A673 (cell line): ENCODE measurements at regions not wholly inside any gene's neighbourhood (a gene's known extent, or its start where the extent isn't known, plus 50 kb on each side); places are given as distances from the start of the nearest gene placed in this dataset.

Source experiments
- BruUV-seq: library from RNA; stranded (reverse); fragments of 400-500 nt; replicated peaks from 2 replicates; lab custom pipeline; 2021; lab: Mats Ljungman, UMichigan
- CTCF ChIA-PET: fragments of 300-600 bp; sonication (Branson Sonifier 250); formaldehyde crosslinking; loops from one replicate; lab custom pipeline; 2022; ENCODE audit warnings: antibody characterized with exemption; lab: Charles Lee
- POLR2A ChIA-PET: fragments of 300-600 bp; sonication (Branson Sonifier 250); formaldehyde crosslinking; loops from one replicate; lab custom pipeline; 2022; ENCODE audit warnings: antibody characterized with exemption; ENCODE audit not compliant: low non-redundant PET; lab: Charles Lee
- DNase-seq: peaks from one replicate; pipeline ENCODE4 v3.0.0-alpha.2; 2015; ENCODE audit warnings: low spot score
- H3K27ac ChIP-seq: fragments of 200-600 bp; sonication (generic); 2 replicates; pipeline ENCODE4 v1.5.1; 2016; ENCODE audit warnings: mixed run types, low read depth, mild to moderate bottlenecking, mixed read lengths, antibody characterized with exemption, low read length; ENCODE audit not compliant: poor library complexity, severe bottlenecking
- H3K27me3 ChIP-seq: fragments of 200-600 bp; sonication (generic); replicated peaks from 2 replicates; pipeline ENCODE4 v1.6.1; 2017; ENCODE audit warnings: mixed run types, low read depth, mild to moderate bottlenecking, mixed read lengths, antibody characterized with exemption, low read length; ENCODE audit not compliant: insufficient read depth, poor library complexity
- H3K36me3 ChIP-seq: fragments of 200-600 bp; sonication (generic); 2 replicates; pipeline ENCODE4 v1.6.1; 2016; ENCODE audit warnings: mixed run types, mild to moderate bottlenecking, mixed read lengths, antibody characterized with exemption, low read length; ENCODE audit not compliant: insufficient read depth, poor library complexity, severe bottlenecking
- H3K4me1 ChIP-seq: fragments of 200-600 bp; sonication (generic); 2 replicates; pipeline ENCODE4 v1.6.1; 2017; ENCODE audit warnings: mixed run types, mild to moderate bottlenecking, mixed read lengths, antibody characterized with exemption, low read length; ENCODE audit not compliant: insufficient read depth, poor library complexity, severe bottlenecking
- H3K4me3 ChIP-seq: fragments of 200-600 bp; sonication (generic); 2 replicates; pipeline ENCODE4 v1.5.1; 2016; ENCODE audit warnings: low read depth, mixed run types, mild to moderate bottlenecking, mixed read lengths, low read length; ENCODE audit not compliant: poor library complexity, severe bottlenecking
- H3K9me3 ChIP-seq: fragments of 200-600 bp; sonication (generic); 2 replicates; pipeline ENCODE4 v1.6.1; 2016; ENCODE audit warnings: mixed run types, low read depth, mild to moderate bottlenecking, mixed read lengths, antibody characterized with exemption, low read length; ENCODE audit not compliant: poor library complexity, severe bottlenecking
- CTCF ChIP-seq: fragments of 300-800, 200-600 bp; sonication (generic); conservative IDR thresholded peaks from 2 replicates; pipeline ENCODE4 v1.5.1; 2017; ENCODE audit warnings: low read depth, mild to moderate bottlenecking, antibody characterized with exemption, low read length, moderate library complexity, mixed read lengths
- EZH2 ChIP-seq: fragments of 200-600 bp; sonication (generic); IDR thresholded peaks from 2 replicates; pipeline ENCODE4 v1.6.1; 2017; ENCODE audit warnings: borderline replicate concordance, low read depth, mild to moderate bottlenecking, mixed read lengths, antibody characterized with exemption, low read length; ENCODE audit not compliant: poor library complexity, severe bottlenecking
- intact Hi-C: fragments of 100-400 bp; cut with micrococcal nuclease; formaldehyde crosslinking; loops from one replicate; pipeline ENCODE4 v1.10.0; 2022; ENCODE audit not compliant: unreplicated experiment

GRCh38 chr3:23653647-23654525 lies 151.9 kb upstream of the UBE2E1 start:
- Histone ChIP-seq H3K36me3 (no peaks in the 10 kb centered on the region), H3K27ac (no peak overlapping the region), H3K27me3 (no peaks in the 10 kb centered on the region), H3K9me3 (no peaks in the 10 kb centered on the region), H3K4me3 (no peak overlapping the region), H3K4me1 (no peaks in the 10 kb centered on the region)
- CTCF ChIA-PET, result no interaction called here
- TF ChIP-seq CTCF (no peak), EZH2 (no peak)
- no TSS peak for BruUV-seq
- intact Hi-C loops, result no loop called here
- DNase-seq, result no peak
- POLR2A ChIA-PET, result no interaction called here

DNA sequence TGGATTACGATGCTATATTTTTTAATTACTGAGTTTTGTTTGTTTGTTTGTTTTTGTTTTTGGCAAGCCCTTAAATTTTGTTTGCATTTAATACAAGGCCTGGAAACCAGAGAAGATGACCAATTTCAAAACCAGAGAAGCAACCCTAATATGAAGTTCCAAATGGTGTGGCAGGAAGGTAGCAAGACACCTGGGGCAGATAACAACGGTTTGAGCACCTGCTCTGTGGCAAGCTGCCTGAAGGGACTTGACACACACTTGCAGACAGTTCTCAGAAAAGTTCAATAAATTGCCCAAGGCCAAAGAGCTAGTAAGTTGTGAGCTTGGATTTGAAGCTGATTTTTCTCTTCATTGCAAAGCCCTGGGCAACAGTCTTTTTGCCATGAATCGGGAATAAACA lies 151.2 kb upstream of the UBE2E1 start:
- TF ChIP-seq CTCF (no peak), EZH2 (no peak)
- BruUV-seq, result no TSS peak
- no peaks in the 10 kb centered on the region for H3K4me1 ChIP-seq
- ChIA-PET POLR2A (no interaction called here), CTCF (no interaction called here)
- intact Hi-C loops, result no loop called here
- H3K36me3 ChIP-seq, result no peaks in the 10 kb centered on the region
- no peak overlapping the region for H3K4me3 ChIP-seq
- H3K27ac ChIP-seq, result no peak overlapping the region
- no peaks in the 10 kb centered on the region for H3K9me3 ChIP-seq
- DNase-seq, result no peak
- no peaks in the 10 kb centered on the region for H3K27me3 ChIP-seq

GRCh38 chr3:23655749-23656148 lies 150.0 kb upstream of the UBE2E1 start:
- TF ChIP-seq EZH2, result no peak
- no peak for TF ChIP-seq CTCF
- intact Hi-C loops, result no loop called here
- Histone ChIP-seq H3K9me3 (no peaks in the 10 kb centered on the region), H3K4me1 (no peaks in the 10 kb centered on the region), H3K4me3 (no peak overlapping the region), H3K27ac (no peak overlapping the region), H3K27me3 (no peaks in the 10 kb centered on the region), H3K36me3 (no peaks in the 10 kb centered on the region)
- ChIA-PET POLR2A (interaction anchor here (0.6 kb wide), 1 partner anchor 92 kb away, joined by 3 read pairs; no protein-coding TSS in a partner anchor), CTCF (no interaction called here)
- no peak for DNase-seq
- no TSS peak for BruUV-seq
